ENCODE measurements at regions not wholly inside any gene's neighbourhood (a gene's known extent, or its start where the extent isn't known, plus 50 kb on each side); places are given as distances from the start of the nearest gene placed in this dataset.

GRCh38 chr12:68529869-68530268 lies 80.8 kb upstream of the RAP1B start (continued):
- no peak for TF ChIP-seq SNAI2 (CRISPR knock-in tag; IDR thresholded peaks at IDR 0.05)

DNA sequence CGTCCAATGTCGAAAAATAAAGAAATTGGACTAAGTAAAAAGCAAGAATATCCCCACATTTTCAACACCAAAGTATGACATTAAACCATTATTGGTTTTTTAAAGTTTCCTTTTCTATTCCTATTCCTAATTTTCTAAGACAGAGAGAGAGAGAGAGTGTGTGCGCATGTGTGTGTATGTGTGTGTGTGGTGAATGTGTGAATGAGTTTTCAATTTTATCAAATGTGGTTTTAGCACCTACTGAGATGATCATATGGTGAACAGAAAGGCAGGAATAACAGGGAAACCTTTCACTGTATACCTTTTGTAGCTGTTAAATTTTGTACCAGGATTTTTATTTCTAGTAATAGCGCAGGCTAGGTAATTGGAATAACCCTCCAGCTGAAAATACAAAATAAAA lies 80.4 kb upstream of the RAP1B start:
- no peak for ATAC-seq
- no peak for TF ChIP-seq TCF4 (CRISPR knock-in tag; IDR thresholded peaks at IDR 0.05; ENCODE audit: borderline replicate concordance)
- TF ChIP-seq OSR1 (CRISPR knock-in tag; IDR thresholded peaks at IDR 0.05), result no peak
- TF ChIP-seq ESRRG (CRISPR knock-in tag; IDR thresholded peaks at IDR 0.05), result no peak
- no peak for TF ChIP-seq ZC3H10 (CRISPR knock-in tag; IDR thresholded peaks at IDR 0.05)
- TF ChIP-seq GLIS3 (CRISPR knock-in tag; IDR thresholded peaks at IDR 0.05), result no peak

GRCh38 chr12:68530965-68531364 lies 79.7 kb upstream of the RAP1B start:
- peak; percentile 80 for ATAC-seq
- no peak for TF ChIP-seq TOX (CRISPR knock-in tag; IDR thresholded peaks at IDR 0.05; ENCODE audit: borderline replicate concordance)
- TF ChIP-seq ZC3H10 (CRISPR knock-in tag; IDR thresholded peaks at IDR 0.05), result 0 out of 2 replicates have a peak, but pooled peaks have one; percentile 45
- no peak for TF ChIP-seq ESRRG (CRISPR knock-in tag; IDR thresholded peaks at IDR 0.05)
- no peak for TF ChIP-seq TSHZ2 (CRISPR knock-in tag; IDR thresholded peaks at IDR 0.05)
- TF ChIP-seq, protein P1, sequence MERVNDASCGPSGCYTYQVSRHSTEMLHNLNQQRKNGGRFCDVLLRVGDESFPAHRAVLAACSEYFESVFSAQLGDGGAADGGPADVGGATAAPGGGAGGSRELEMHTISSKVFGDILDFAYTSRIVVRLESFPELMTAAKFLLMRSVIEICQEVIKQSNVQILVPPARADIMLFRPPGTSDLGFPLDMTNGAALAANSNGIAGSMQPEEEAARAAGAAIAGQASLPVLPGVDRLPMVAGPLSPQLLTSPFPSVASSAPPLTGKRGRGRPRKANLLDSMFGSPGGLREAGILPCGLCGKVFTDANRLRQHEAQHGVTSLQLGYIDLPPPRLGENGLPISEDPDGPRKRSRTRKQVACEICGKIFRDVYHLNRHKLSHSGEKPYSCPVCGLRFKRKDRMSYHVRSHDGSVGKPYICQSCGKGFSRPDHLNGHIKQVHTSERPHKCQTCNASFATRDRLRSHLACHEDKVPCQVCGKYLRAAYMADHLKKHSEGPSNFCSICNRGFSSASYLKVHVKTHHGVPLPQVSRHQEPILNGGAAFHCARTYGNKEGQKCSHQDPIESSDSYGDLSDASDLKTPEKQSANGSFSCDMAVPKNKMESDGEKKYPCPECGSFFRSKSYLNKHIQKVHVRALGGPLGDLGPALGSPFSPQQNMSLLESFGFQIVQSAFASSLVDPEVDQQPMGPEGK (CRISPR knock-in tag; IDR thresholded peaks at IDR 0.05; ENCODE audit: borderline replicate concordance), result no peak
- TF ChIP-seq ISL1 (CRISPR knock-in tag; IDR thresholded peaks at IDR 0.05), result peak; percentile 80
- no peak for TF ChIP-seq ZNF8 (CRISPR knock-in tag; IDR thresholded peaks at IDR 0.05)
- TF ChIP-seq CREB5 (CRISPR knock-in tag; IDR thresholded peaks at IDR 0.05; ENCODE audit: low read depth), result peak; percentile 69; the same call in 1 of the 2 replicates
- no peak for TF ChIP-seq CSRNP3 (CRISPR knock-in tag; IDR thresholded peaks at IDR 0.05)
- no peak for TF ChIP-seq ZNF565 (CRISPR knock-in tag; conservative IDR thresholded peaks at IDR 0.05; ENCODE audit: low read depth)
- TF ChIP-seq ZFP3 (CRISPR knock-in tag; IDR thresholded peaks at IDR 0.05), result no peak
- TF ChIP-seq OSR1 (CRISPR knock-in tag; IDR thresholded peaks at IDR 0.05), result no peak

DNA sequence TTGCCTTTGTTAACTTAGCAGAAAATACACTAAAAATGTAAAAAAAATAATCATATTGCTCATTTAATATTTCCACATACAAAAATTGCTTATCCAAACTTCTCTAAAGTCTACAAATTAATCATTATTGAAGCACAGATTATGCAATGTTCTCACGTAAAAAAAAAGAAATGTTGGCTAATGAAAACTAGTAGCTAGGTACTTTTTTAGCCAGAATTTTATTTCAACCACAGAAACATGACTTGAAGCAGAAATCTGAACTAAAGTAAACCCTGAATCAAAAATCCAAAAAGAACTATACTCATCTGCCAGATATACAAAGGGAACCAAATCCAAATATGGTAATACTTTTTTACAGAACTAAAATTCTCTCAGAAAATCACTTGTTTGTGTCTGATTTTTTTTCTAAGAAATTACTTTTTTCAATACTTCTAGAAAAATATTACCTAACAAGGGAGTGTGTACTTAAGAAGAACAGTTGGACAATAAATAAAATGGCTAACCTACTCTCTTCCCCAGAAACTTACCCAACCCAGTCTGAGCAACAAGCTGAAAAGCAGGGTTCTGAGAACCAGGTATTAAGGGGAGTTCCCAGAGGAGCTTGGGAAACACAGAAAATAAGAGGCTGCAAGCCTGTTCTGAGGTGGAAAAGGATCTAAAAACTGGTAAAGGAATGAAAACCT lies 78.4 kb upstream of the RAP1B start:
- no peak for ATAC-seq
- no peak for TF ChIP-seq ARNTL (CRISPR knock-in tag; IDR thresholded peaks at IDR 0.05; ENCODE audit: borderline replicate concordance, low read depth)
- TF ChIP-seq, protein P1 (CRISPR knock-in tag; IDR thresholded peaks at IDR 0.05; ENCODE audit: borderline replicate concordance), result no peak
- no peak for TF ChIP-seq ISL1 (CRISPR knock-in tag; IDR thresholded peaks at IDR 0.05)
- TF ChIP-seq TSHZ2 (CRISPR knock-in tag; IDR thresholded peaks at IDR 0.05), result no peak
- no peak for TF ChIP-seq TOX (CRISPR knock-in tag; IDR thresholded peaks at IDR 0.05; ENCODE audit: borderline replicate concordance)
- no peak for TF ChIP-seq TCF4 (CRISPR knock-in tag; IDR thresholded peaks at IDR 0.05; ENCODE audit: borderline replicate concordance)
- no peak for TF ChIP-seq BACH2 (CRISPR knock-in tag; IDR thresholded peaks at IDR 0.05; ENCODE audit: borderline replicate concordance)
- no peak for TF ChIP-seq ZNF565 (CRISPR knock-in tag; conservative IDR thresholded peaks at IDR 0.05; ENCODE audit: low read depth)
- TF ChIP-seq PPARA (CRISPR knock-in tag; IDR thresholded peaks at IDR 0.05; ENCODE audit: borderline replicate concordance), result no peak
- TF ChIP-seq ESRRG (CRISPR knock-in tag; IDR thresholded peaks at IDR 0.05), result no peak
